GM19455 (cell line): ENCODE measurements at regions not wholly inside any gene's neighbourhood (a gene's known extent, or its start where the extent isn't known, plus 50 kb on each side); places are given as distances from the start of the nearest gene placed in this dataset.
"Not testable (repeated sequence)": the region's sequence is repeated elsewhere in the genome, so short reads cannot be mapped to it uniquely, and the experiment has no call there.

Experiments
- ATAC-seq: cut with Tn5 transposase; IDR thresholded peaks from one replicate; pipeline ENCODE4 v1.9.1; 2021; ENCODE audit not compliant: unreplicated experiment

- ATAC-seq = no peak
Measured at GRCh38 chr6:104522533-104522932, 337.2 kb downstream of the HACE1 start.

GRCh38 chr6:104521176-104521575 lies 338.5 kb downstream of the HACE1 start:
- ATAC-seq = no peak

GRCh38 chr6:104519566-104519965 lies 340.2 kb downstream of the HACE1 start:
- no peak for ATAC-seq

GRCh38 chr6:104509355-104509754 lies 350.4 kb downstream of the HACE1 start:
- ATAC-seq = no peak

- no peak for ATAC-seq
Measured at GRCh38 chr6:104506429-104506828, 353.3 kb downstream of the HACE1 start.

GRCh38 chr6:104505838-104506237 lies 353.9 kb downstream of the HACE1 start:
- ATAC-seq = no peak

- ATAC-seq = no peak
Measured at GRCh38 chr6:104500265-104500664, 359.5 kb downstream of the HACE1 start.

GRCh38 chr6:104486035-104486434 lies 373.7 kb downstream of the HACE1 start:
- no peak for ATAC-seq

GRCh38 chr6:104484626-104485025 lies 375.1 kb downstream of the HACE1 start:
- no peak for ATAC-seq

GRCh38 chr6:104484191-104484590 lies 375.5 kb downstream of the HACE1 start:
- ATAC-seq = no peak

- no peak for ATAC-seq
Measured at GRCh38 chr6:104483225-104483834, 376.4 kb downstream of the HACE1 start.

- ATAC-seq = no peak
Measured at GRCh38 chr6:104477569-104477968, 382.1 kb downstream of the HACE1 start.

GRCh38 chr6:104473021-104473429 lies 386.7 kb downstream of the HACE1 start:
- no peak for ATAC-seq

- ATAC-seq = no peak
Measured at GRCh38 chr6:104472021-104472901, 387.5 kb downstream of the HACE1 start.

- ATAC-seq = no peak
Measured at GRCh38 chr6:104466306-104466705, 393.4 kb downstream of the HACE1 start.

- ATAC-seq = no peak
Measured at GRCh38 chr6:104462811-104463599, 396.7 kb downstream of the HACE1 start.

GRCh38 chr6:104460738-104461483 lies 398.8 kb downstream of the HACE1 start:
- no peak for ATAC-seq

GRCh38 chr6:104459543-104459942 lies 400.2 kb downstream of the HACE1 start:
- ATAC-seq = peak; percentile 78

- no peak for ATAC-seq
Measured at GRCh38 chr6:104449918-104450317, 409.8 kb downstream of the HACE1 start.

- not testable (repeated sequence) for ATAC-seq
Measured at GRCh38 chr6:104446101-104447080, 413.3 kb downstream of the HACE1 start.
